ENCODE measurements at regions not wholly inside any gene's neighbourhood (a gene's known extent, or its start where the extent isn't known, plus 50 kb on each side); places are given as distances from the start of the nearest gene placed in this dataset.
"Not testable (repeated sequence)": the region's sequence is repeated elsewhere in the genome, so short reads cannot be mapped to it uniquely, and the experiment has no call there.

DNA sequence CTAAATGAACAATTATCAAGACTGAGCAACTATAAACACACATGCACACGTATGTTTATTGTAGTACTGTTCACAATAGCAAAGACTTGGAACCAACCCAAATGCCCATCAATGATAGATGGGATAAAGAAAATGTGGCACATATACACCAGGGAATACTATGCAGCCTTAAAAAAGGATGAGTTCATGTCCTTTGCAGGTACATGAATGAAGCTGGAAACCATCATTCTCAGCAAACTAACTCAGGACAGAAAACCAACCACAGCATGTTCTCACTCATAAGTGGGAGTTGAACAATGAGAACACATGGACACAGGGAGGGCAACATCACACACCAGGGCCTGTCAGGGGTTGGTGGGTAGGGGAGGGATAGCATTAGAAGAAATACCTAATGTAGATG is 445.4 kb downstream of the BCAT1 start:
- not testable (repeated sequence) for DNase-seq

DNA sequence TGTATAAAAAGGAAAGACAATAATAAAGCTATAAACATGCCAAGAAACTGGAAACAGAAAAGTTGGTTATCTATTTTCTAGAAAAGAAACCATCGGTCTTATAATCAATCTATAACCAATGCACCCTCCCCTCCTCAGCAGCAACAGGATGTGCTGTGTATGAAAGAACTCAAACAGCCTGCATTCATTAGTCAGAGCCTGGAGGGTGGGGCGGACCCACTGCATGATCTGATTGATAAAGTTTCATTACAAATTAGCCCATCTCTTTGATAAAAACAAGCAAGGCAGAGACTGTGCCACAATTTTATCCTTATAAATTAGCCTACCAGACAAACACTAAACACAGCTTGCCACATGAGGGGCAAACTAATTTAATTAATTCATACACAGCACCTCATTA is 448.1 kb downstream of the BCAT1 start:
- DNase-seq, result no peak

DNA sequence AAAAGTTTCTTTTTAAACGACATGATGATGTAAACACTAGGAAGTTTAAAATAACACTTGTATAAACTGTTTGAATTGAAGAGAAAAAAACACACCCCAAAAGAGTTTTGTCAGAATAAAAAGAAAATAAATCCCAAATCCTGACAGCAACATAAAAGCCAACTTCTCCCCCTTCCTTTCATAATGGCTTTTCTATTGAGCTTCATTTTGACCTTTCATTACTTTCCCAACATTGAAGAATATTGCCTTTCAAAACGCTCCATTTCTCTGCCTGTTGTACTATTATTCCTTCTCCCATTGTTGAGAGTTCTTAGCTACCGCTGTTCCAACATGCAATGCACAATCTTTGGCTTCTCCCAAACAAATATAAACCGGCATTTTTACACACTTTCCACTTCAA is 448.5 kb downstream of the BCAT1 start:
- no peak for DNase-seq

- DNase-seq, result no peak
Observed at GRCh38 chr12:24499151-24500146, 449.5 kb downstream of the BCAT1 start.

DNA sequence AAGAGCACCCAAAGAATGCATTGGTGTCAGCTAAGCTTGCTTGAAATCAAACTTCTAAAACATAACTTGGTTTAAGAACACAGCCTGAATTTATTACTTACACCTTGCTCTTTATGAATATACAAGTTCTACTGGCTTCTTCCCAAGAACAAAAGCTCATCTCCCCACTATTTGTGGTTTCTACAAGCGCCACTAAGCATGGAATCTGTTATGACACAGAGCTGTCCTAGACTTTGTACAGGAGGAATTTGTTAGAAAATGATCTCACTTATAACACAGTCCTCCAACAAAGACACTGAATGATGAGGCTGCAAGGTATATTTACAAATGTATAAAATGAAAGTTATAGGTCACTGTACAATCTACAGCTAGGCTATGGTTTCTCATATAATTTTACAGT is 452.1 kb downstream of the BCAT1 start:
- no peak for DNase-seq

GRCh38 chr12:24494401-24494800 is 454.5 kb downstream of the BCAT1 start:
- DNase-seq, result no peak

- no peak for DNase-seq
Observed at GRCh38 chr12:24491968-24492367, 456.9 kb downstream of the BCAT1 start.

DNA sequence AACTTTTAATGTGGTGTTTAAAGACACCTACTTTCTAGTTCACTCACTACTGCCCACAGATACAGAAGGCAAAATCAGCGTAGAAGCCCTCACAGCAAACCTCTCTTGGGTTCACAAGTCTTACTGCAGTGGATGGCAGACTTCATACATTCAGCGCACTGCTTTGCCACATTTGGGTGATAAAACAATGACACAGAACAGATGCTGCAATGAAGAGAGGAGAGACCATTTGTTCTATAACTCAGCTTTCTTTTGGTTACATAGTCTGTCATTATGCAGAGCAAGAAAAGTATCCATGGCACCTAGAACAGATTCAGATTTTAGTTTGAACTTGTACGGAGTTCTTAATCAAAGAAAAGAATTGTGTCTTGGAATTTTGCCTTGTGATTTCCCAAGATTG is 459.0 kb downstream of the BCAT1 start:
- DNase-seq, result no peak

DNA sequence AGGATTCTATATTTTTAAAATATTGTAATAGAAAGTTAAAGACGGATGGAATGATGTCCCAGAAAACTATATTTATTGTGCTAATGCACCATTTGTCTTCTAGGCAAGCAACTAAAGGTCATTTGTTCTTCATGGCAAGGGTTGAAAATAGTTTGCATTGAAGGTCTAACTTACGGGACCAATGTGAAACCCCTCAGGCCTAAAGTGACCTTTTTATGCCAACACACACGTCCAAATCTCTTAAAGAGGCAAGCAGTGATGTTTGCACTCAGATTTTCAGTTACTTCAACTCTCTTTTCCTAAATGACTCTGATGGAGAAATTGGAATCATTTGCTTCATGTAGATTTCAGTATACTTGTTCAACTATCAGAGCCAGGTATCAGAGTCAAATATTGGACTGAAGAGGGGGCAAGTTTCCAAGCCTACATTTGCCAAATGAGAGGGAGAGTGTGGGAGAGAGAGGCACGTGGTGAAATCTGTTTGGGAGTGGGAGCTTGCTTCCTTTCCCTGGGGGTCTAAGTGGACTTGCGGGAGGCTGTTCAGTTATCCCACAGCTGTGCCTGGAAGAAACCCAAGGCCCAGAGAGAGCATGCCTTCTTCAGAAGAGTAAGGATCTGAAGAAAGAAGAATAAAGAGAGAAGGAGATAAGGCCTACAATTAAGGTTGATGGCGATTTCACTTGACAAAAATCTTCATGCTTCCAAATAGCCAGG is 459.8 kb downstream of the BCAT1 start:
- no peak for DNase-seq

DNA sequence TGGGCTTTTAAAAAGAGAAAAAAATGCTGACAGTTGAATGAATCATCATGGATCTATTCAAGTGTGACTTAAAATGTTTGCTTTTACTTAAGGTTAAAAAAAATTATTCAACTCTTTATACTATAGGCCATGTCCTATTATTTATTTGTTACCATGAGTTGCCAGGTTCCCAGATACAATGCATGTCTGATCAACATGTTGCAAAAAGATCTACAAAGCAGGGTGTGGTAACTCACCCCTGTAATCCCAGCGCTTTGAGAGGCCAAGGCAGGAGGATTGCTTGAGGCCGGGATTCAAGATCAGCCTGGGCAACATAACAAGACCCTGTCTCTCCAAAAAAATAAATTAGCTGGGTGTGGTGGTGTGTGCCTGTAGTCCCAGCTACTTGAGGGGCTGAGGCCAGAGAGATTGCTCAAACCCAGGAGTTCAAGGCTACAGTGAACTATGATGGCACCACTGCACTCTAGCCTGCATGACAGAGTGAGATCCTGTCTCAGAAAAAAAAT is 460.8 kb downstream of the BCAT1 start:
- no peak for DNase-seq

DNA sequence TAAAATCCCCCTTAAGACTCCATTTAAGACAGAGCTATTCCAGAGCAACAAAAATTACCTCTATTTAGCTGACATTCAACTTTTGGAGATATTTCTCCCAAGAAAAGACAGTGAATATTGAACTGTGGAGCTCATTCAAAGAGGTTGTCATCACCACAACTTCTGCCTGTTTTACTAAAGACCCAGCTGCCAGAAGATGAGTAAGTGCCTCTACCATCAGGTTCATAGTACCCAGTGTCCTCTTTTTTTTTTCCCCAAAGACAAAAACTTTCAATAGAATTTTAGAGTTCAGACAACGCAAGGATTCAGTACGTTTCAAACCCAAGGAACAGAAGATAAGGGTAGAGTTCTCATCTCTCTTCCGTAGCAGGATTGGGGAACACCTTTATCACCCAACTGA is 461.3 kb downstream of the BCAT1 start:
- no peak for DNase-seq

- DNase-seq, result no peak
Observed at GRCh38 chr12:24483732-24484131, 465.2 kb downstream of the BCAT1 start.

DNA sequence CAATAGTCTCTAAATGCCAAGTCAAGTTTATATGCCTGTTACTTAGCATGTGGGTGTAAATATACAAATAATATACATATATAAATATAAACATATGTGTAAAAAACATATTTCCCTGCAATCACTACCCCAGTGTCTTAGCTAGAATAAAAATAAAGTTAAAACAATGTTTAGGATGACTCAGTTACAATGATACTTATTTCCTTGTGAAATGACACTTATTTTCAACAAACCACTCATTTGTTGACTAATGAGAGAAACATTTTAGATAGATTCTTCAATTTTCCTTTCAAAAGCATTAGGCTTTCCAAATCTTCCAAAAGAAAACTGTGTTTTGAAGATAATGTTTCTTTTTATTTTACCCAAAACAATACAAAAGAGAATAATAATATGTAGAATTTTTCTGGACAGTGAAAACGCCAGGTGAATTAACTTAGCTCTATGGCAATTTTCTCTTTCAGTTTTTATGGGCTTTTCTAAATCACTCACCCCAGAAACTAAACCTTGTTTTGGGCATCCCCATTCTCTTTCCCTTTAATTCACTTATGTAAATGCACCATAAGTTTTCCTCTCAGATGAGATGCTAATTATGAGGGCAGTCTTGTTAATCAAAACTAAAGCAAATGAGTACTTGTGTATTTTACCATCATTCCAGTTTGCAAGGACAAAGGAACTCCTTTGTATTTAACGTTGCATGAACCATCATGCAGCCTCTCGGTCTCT is 465.9 kb downstream of the BCAT1 start:
- DNase-seq, result no peak

DNA sequence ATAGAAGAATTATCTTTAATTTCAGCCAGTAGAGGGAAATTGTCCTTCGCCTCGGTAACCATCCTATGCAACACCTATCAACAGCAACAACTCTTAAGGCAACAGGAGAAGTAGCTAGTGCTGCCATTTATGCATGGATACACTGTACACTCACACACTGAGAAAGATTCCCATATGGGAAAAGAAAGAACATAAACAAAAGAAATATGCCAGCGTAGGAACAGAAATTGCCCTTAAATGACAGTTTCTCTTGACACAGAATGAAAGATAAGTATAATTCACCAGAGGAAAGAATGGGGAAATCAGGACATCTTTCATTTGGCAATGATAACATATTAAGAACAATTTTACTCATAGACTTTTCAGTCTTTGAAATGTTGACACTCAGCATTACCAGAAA is 466.9 kb downstream of the BCAT1 start:
- no peak for DNase-seq

DNA sequence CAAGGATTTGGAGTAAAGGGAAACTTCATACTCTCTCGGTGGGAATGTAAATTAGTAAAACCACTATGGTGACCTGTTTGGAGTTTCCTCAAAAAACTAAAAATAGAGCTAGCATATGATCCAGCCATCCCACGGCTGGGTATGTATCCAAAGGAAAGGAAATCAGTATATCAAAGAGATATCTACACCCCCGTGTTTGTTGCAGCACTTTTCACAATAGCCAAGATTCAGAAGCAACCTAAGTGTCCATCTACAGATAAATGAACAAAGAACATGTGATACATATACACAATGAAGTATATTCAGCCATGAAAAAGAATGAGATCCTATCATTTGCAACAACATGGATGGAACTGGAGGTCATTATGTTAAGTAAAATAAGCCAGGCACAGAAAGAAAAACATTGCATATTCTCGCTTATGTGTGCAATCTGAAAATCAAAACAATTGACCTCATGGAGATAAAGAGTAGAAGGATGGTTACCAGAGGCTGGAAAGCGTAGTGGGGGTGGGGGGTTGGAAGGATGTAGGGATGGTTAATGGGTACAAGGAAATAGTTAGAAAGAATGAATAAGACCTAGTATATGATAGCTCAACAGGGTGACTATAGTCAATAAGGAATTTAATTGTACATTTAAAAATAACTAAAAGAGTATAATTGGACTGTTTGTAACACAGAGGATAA is 468.0 kb downstream of the BCAT1 start:
- no peak for DNase-seq

DNA sequence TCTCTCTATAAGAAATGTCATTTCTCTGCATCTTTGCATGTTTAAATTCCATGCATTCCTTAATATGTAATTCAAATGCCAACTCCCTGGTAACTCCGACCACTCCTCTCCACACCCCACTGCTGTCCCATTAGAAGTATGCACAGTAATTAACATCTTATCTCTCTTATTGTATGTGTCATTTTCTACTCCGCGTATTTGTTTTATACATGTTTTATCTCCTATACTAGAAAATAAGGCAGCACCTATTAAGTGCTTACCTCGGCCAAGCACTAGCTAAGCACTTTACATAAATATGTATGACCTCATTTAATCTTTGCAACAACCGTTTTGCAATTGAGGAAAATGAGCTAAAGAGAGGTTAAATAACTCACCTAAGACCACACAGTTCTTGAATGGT is 469.8 kb downstream of the BCAT1 start:
- no peak for DNase-seq

DNA sequence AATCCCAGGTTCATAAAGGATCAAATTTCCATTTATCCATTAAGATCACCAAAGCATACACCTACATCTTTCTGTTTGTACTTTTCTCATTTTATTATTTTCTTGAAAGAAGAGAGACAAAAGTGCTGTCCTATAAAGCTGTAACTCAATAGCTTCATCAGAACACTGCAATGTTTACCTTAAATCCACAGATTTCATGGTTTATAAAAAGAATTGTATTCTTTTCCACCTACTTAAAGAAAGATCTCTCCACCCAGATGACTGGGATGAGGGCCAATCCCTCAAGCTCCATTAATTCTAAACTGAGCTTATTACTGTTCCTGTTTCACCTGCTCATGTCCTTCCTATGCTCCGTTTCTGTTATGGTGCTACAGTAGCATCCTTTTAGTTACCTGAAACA is 470.6 kb downstream of the BCAT1 start:
- DNase-seq, result no peak

GRCh38 chr12:24476310-24476709 is 472.6 kb downstream of the BCAT1 start:
- DNase-seq, result no peak

GRCh38 chr12:24475337-24475736 is 473.6 kb downstream of the BCAT1 start:
- DNase-seq, result no peak

DNA sequence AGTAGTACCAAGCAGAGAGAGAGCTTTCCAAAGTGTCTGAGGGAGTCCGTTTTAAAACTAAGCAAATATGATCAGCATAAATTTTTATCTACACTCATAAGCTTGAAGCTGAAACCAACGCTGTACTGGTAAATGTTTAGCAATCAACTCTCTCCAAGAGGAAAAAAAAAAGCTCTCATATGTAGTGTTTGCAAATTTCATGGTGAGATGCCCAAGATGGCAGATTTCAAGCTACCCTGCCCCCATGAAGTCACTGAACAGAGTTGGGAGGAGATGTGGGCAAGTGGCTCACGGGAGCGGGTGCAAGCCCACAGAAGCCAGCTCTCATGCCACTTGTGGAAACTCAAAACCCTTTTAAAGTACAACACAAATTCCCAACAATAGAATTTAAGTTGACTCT is 475.8 kb downstream of the BCAT1 start:
- no peak for DNase-seq

DNA sequence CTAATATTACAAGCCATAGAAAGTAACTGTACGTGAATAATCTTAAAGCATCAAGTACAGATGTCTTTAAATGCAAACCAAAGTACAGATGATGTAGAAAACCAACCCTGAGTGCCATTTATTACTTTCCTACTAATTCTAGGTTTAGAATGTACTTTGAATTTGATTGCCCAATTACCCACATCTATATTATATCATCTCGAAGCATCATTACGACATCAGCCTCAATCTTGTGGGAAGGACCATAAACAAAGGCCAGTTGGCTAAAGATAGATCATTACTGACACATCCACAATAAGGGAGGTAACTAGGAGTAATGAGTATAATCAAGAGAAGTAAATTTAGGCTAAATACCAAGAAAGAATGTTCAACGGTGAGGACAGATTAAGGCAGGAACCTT is 478.9 kb downstream of the BCAT1 start:
- no peak for DNase-seq

DNA sequence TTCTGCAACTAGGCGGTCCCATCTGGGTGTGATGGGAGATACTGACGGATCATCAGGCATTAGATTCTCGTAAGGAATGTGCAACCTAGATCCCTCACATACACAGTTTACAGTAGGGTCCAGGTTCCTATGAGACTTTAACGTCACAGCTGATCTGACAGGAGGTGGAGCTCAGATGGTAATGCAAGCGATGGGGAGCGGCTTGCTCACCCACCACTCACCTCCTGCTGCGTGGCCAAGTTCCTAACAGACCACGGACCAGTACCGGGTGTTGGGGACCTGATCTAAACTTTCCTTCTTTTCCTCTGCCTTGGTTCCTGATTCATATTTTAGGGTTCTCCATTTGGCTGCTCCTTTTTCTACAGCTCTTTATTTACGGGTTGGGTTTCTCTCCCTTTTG is 479.8 kb downstream of the BCAT1 start:
- DNase-seq, result no peak

DNA sequence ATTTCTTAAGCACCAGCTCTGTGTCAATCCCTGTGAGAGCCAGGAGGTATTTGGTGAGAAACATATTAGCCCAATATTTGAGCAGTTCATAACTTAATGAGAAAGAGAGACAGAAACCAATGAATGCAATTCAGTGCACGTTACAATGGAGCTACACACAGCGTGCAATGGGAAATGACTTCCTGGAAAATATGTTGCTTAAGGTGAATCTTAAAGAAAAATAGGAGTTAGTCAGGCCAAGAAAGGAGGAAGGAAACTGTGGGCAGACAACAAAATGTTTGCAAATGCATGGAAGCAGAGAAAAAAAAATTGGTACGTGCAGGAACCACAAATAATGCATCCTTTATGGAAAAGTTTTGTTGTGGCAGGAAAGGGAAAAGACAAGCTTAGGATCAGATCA is 481.7 kb downstream of the BCAT1 start:
- DNase-seq, result no peak
